DND-41 (cell line): ENCODE measurements at regions not wholly inside any gene's neighbourhood (a gene's known extent, or its start where the extent isn't known, plus 50 kb on each side); places are given as distances from the start of the nearest gene placed in this dataset.

Experiments
- ATAC-seq: fragments of 200-7000 bp; cut with Tn5 transposase; 3 replicates; pipeline ENCODE4 v1.9.1; 2021; ENCODE audit warnings: low read depth; ENCODE audit not compliant: insufficient read depth
- DNase-seq: peaks from one replicate; pipeline ENCODE4 v3.0.0-alpha.2; 2020
- H2AFZ ChIP-seq: 2 replicates; pipeline ENCODE4 v1.6.0; 2012; ENCODE audit warnings: low read depth, low read length
- H3K27ac ChIP-seq: 2 replicates; pipeline ENCODE4 v1.5.1; 2012; ENCODE audit warnings: low read length, inconsistent platforms
- H3K27me3 ChIP-seq: fragments of 200-600 bp; sonication (generic); 2 replicates; pipeline ENCODE4 v1.6.0; 2012; ENCODE audit warnings: low read length, mild to moderate bottlenecking, inconsistent platforms; ENCODE audit not compliant: insufficient read depth, poor library complexity
- H3K36me3 ChIP-seq: 2 replicates; pipeline ENCODE4 v1.5.1; 2012; ENCODE audit warnings: low read length, inconsistent platforms; ENCODE audit not compliant: insufficient read depth
- H3K4me1 ChIP-seq: 2 replicates; pipeline ENCODE4 v1.5.1; 2012; ENCODE audit warnings: mild to moderate bottlenecking, low read length; ENCODE audit not compliant: insufficient read depth
- H3K4me2 ChIP-seq: 2 replicates; pipeline ENCODE4 v1.6.0; 2012; ENCODE audit warnings: mild to moderate bottlenecking, moderate library complexity, low read length, inconsistent platforms; ENCODE audit not compliant: insufficient read depth
- H3K4me3 ChIP-seq, 2 experiments: fragments of 200-600 bp in 1 of 2; shearing (Covaris generic) in 1 of 2; 2 replicates each; pipeline ENCODE4 v1.5.1; 2012 to 2016; ENCODE audit warnings: inconsistent platforms in 2 of 2, low read length in 2 of 2, mild to moderate bottlenecking in 2 of 2, low read depth in 1 of 2, moderate library complexity in 1 of 2
- H3K79me2 ChIP-seq: 2 replicates; pipeline ENCODE4 v1.6.0; 2012; ENCODE audit warnings: low read length, inconsistent platforms; ENCODE audit not compliant: insufficient read depth
- H3K9ac ChIP-seq: 2 replicates; pipeline ENCODE4 v1.6.0; 2012; ENCODE audit warnings: low read depth, mild to moderate bottlenecking, inconsistent platforms, low read length, moderate library complexity
- H3K9me3 ChIP-seq: 2 replicates; pipeline ENCODE4 v1.5.1; 2012; ENCODE audit warnings: low read length, moderate library complexity, mild to moderate bottlenecking, inconsistent platforms; ENCODE audit not compliant: insufficient read depth, severe bottlenecking
- H4K20me1 ChIP-seq: 2 replicates; pipeline ENCODE4 v1.6.0; 2012; ENCODE audit warnings: low read length; ENCODE audit not compliant: insufficient read depth
- EZH2 ChIP-seq: IDR thresholded peaks from 3 replicates; pipeline ENCODE4 v1.6.1; 2012; ENCODE audit warnings: borderline replicate concordance, low read depth, mild to moderate bottlenecking, moderate library complexity, low read length, inconsistent platforms; ENCODE audit not compliant: severe bottlenecking
- TF ChIP-seq, protein P1 (sequence below): IDR thresholded peaks from 2 replicates; pipeline ENCODE4 v1.5.1; 2012; ENCODE audit warnings: borderline replicate concordance, low read length, moderate library complexity, mild to moderate bottlenecking; ENCODE audit not compliant: poor library complexity, severe bottlenecking; ENCODE audit errors: extremely low read depth

DNA sequence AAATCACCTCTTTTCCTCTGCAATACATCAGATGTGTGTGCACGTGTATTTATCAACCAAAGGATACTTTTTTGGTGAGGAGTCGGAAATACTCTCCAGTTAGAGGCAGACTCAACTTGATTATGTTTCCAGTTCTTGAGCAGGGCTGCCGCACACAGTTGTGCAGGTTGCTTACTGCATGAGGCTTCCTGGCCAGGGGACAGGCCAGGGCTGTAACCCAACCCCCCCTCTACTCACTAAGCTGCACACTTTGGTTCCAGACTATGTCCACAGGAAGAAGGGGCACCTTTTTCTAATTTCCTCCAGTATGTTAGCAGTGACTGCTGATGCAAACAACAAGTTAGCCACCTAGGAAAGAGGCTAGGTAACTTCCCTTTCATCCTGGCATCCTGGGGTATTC is 476.9 kb upstream of the TBL1XR1 start:
- no peaks in the 10 kb centered on the region for H3K9me3 ChIP-seq
- no peak overlapping the region for H3K27ac ChIP-seq
- H3K9ac ChIP-seq, result no peak overlapping the region
- no peaks in the 10 kb centered on the region for H3K27me3 ChIP-seq
- DNase-seq, result no peak
- H3K79me2 ChIP-seq, result no peaks in the 10 kb centered on the region
- H3K4me1 ChIP-seq, result peaks cover 7% of the 10 kb centered on the region; the same call in 1 of the 2 replicates
- no peak for TF ChIP-seq EZH2
- TF ChIP-seq, protein P1, sequence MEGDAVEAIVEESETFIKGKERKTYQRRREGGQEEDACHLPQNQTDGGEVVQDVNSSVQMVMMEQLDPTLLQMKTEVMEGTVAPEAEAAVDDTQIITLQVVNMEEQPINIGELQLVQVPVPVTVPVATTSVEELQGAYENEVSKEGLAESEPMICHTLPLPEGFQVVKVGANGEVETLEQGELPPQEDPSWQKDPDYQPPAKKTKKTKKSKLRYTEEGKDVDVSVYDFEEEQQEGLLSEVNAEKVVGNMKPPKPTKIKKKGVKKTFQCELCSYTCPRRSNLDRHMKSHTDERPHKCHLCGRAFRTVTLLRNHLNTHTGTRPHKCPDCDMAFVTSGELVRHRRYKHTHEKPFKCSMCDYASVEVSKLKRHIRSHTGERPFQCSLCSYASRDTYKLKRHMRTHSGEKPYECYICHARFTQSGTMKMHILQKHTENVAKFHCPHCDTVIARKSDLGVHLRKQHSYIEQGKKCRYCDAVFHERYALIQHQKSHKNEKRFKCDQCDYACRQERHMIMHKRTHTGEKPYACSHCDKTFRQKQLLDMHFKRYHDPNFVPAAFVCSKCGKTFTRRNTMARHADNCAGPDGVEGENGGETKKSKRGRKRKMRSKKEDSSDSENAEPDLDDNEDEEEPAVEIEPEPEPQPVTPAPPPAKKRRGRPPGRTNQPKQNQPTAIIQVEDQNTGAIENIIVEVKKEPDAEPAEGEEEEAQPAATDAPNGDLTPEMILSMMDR, result no peak
- H3K36me3 ChIP-seq, result no peaks in the 10 kb centered on the region
- no peaks in the 10 kb centered on the region for H4K20me1 ChIP-seq
- no peak overlapping the region for H3K4me3 ChIP-seq
- H2AFZ ChIP-seq, result no peak overlapping the region
- no peak overlapping the region for H3K4me2 ChIP-seq
- ATAC-seq, result no peak

DNA sequence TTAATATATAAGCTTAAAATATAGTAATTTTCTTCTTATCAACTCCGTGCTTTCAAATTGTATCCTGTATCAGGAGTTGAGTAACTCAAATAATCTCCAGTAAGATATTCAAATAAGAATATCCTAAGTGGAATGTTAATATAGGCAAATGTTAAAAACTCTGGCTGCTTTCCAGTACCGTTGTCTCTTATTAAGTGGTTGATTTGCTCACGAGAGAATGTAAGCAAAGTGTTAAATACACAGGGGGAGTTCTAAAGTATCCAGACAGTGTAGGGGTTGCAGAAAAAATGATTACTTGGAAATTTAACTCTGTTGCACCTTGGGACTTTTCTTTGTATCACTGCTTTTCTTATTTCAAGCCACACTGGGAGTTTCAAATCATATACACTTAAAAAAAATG is 478.9 kb upstream of the TBL1XR1 start:
- Histone ChIP-seq H3K4me1 (peaks cover 13% of the 10 kb centered on the region; the same call in 1 of the 2 replicates), H3K4me2 (no peak overlapping the region), H2AFZ (no peak overlapping the region), H3K27me3 (no peaks in the 10 kb centered on the region), H3K36me3 (no peaks in the 10 kb centered on the region), H3K9me3 (no peaks in the 10 kb centered on the region), H3K4me3 (no peak overlapping the region), H4K20me1 (no peaks in the 10 kb centered on the region), H3K27ac (no peak overlapping the region), H3K79me2 (no peaks in the 10 kb centered on the region), H3K9ac (no peak overlapping the region)
- TF ChIP-seq, protein P1, result no peak
- TF ChIP-seq EZH2, result no peak
- no peak for DNase-seq
- ATAC-seq, result no peak

DNA sequence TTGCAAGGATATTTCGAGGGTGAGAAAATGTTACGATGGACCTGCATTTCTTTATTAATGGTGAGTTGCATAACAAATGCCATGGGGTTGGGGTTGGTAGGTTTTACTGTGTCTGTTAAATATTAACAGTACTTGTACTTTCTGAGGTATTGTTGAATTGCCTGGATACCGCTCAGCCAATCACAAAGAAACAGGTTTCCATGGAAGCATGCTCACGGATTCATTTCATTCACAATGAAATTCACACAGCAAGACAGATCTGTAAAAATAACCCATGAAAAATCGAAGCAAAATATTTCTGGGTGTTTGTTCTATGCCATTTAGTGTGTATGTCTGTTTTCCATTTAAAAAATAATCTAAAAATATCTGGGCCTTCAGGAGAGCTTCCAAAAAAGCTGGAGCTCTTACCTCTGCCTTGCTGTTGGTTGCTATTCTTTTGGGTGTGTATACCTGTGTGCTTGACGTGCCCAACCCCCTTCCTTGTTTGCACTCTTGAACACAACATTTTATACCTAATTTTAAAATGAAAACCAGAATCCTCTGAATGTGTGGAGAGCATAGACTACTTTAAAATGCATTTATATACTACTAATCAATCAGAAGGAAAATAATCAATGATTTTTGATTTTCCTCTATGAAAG is 479.8 kb upstream of the TBL1XR1 start:
- DNase-seq (no peak), ATAC-seq (no peak)
- TF ChIP-seq, protein P1, result no peak
- no peak for TF ChIP-seq EZH2
- H4K20me1 ChIP-seq, result no peaks in the 10 kb centered on the region
- H3K4me3 ChIP-seq, result no peak overlapping the region
- no peaks in the 10 kb centered on the region for H3K36me3 ChIP-seq
- H3K9ac ChIP-seq, result no peak overlapping the region
- no peaks in the 10 kb centered on the region for H3K79me2 ChIP-seq
- H3K9me3 ChIP-seq, result no peaks in the 10 kb centered on the region
- no peak overlapping the region for H3K4me2 ChIP-seq
- no peak overlapping the region for H2AFZ ChIP-seq
- peaks cover 13% of the 10 kb centered on the region; the same call in 1 of the 2 replicates for H3K4me1 ChIP-seq
- H3K27me3 ChIP-seq, result no peaks in the 10 kb centered on the region
- no peak overlapping the region for H3K27ac ChIP-seq
